ENCODE measurements at regions not wholly inside any gene's neighbourhood (a gene's known extent, or its start where the extent isn't known, plus 50 kb on each side); places are given as distances from the start of the nearest gene placed in this dataset.

GRCh38 chr6:16064671-16065072, 64.2 kb upstream of the MYLIP start:
- H3K9me3 Mint-ChIP-seq = no peaks in the 10 kb centered on the region
- no peak for DNase-seq
- H3K4me1 Mint-ChIP-seq = peaks cover 10 to 11% of the 10 kb centered on the region in 2 donors
- H3K27ac Mint-ChIP-seq = no peak overlapping the region
- no peaks in the 10 kb centered on the region for H3K9me3 ChIP-seq (ENCODE audit: control insufficient read depth, insufficient read depth, low read length)
- no peaks in the 10 kb centered on the region for H3K36me3 ChIP-seq (ENCODE audit: control insufficient read depth, insufficient read depth, low read length)
- no peaks in the 10 kb centered on the region for H3K27me3 ChIP-seq (ENCODE audit: control insufficient read depth, insufficient read depth, low read length)
- H3K4me3 ChIP-seq (ENCODE audit: low read length) = no peak overlapping the region
- no peak for TF ChIP-seq CTCF (IDR thresholded peaks at IDR 0.05)
- peaks cover 6% of the 10 kb centered on the region in 2 donors for H3K27me3 Mint-ChIP-seq (ENCODE audit: low read depth in 2 of 2)
- 48% methylated on average over 7 of the region's 7 CpGs for WGBS (ENCODE audit: insufficient coverage)
- H3K4me3 Mint-ChIP-seq = no peak overlapping the region
- no peak overlapping the region for H3K27ac ChIP-seq (ENCODE audit: low read length)
- ATAC-seq = no peak
- H3K4me1 ChIP-seq (ENCODE audit: control insufficient read depth, insufficient read depth, low read length) = peaks cover 5% of the 10 kb centered on the region
- intact Hi-C loops (cut with micrococcal nuclease) = no loop called here
- H3K36me3 Mint-ChIP-seq = no peaks in the 10 kb centered on the region

GRCh38 chr6:16063580-16063979, 65.3 kb upstream of the MYLIP start:
- peaks cover 6% of the 10 kb centered on the region in 2 donors for H3K27me3 Mint-ChIP-seq (ENCODE audit: low read depth in 2 of 2)
- DNase-seq (no peak), ATAC-seq (no peak)
- no peak overlapping the region for H3K27ac ChIP-seq (ENCODE audit: low read length)
- H3K4me1 Mint-ChIP-seq = peaks cover 10 to 11% of the 10 kb centered on the region in 2 donors
- H3K27me3 ChIP-seq (ENCODE audit: control insufficient read depth, insufficient read depth, low read length) = no peaks in the 10 kb centered on the region
- H3K36me3 ChIP-seq (ENCODE audit: control insufficient read depth, insufficient read depth, low read length) = no peaks in the 10 kb centered on the region
- no peak overlapping the region for H3K4me3 Mint-ChIP-seq
- TF ChIP-seq CTCF (IDR thresholded peaks at IDR 0.05) = no peak
- WGBS (ENCODE audit: insufficient coverage) = no CpG with 5 or more reads among the region's 1 CpG
- no peaks in the 10 kb centered on the region for H3K9me3 ChIP-seq (ENCODE audit: control insufficient read depth, insufficient read depth, low read length)
- no peak overlapping the region for H3K4me3 ChIP-seq (ENCODE audit: low read length)
- H3K9me3 Mint-ChIP-seq = no peaks in the 10 kb centered on the region
- peaks cover 5% of the 10 kb centered on the region for H3K4me1 ChIP-seq (ENCODE audit: control insufficient read depth, insufficient read depth, low read length)
- intact Hi-C loops (cut with micrococcal nuclease) = no loop called here
- H3K27ac Mint-ChIP-seq = no peak overlapping the region
- no peaks in the 10 kb centered on the region for H3K36me3 Mint-ChIP-seq

- no peak overlapping the region for H3K27ac ChIP-seq (ENCODE audit: low read length)
- ATAC-seq (no peak), DNase-seq (no peak)
- Mint-ChIP-seq H3K4me3 (no peak overlapping the region), H3K4me1 (peaks cover 10 to 11% of the 10 kb centered on the region in 2 donors), H3K36me3 (no peaks in the 10 kb centered on the region), H3K9me3 (no peaks in the 10 kb centered on the region), H3K27ac (no peak overlapping the region), H3K27me3 (ENCODE audit: low read depth in 2 of 2) (peaks cover 6% of the 10 kb centered on the region in 2 donors)
- H3K36me3 ChIP-seq (ENCODE audit: control insufficient read depth, insufficient read depth, low read length) = no peaks in the 10 kb centered on the region
- peaks cover 5% of the 10 kb centered on the region for H3K4me1 ChIP-seq (ENCODE audit: control insufficient read depth, insufficient read depth, low read length)
- H3K27me3 ChIP-seq (ENCODE audit: control insufficient read depth, insufficient read depth, low read length) = no peaks in the 10 kb centered on the region
- 84% methylated on average over 1 of the region's 2 CpGs for WGBS (ENCODE audit: insufficient coverage)
- TF ChIP-seq CTCF (IDR thresholded peaks at IDR 0.05) = no peak
- intact Hi-C loops (cut with micrococcal nuclease) = no loop called here
- H3K4me3 ChIP-seq (ENCODE audit: low read length) = no peak overlapping the region
- no peaks in the 10 kb centered on the region for H3K9me3 ChIP-seq (ENCODE audit: control insufficient read depth, insufficient read depth, low read length)
Measured at GRCh38 chr6:16061818-16062217, 67.1 kb upstream of the MYLIP start.

GRCh38 chr6:16060039-16060438, 68.8 kb upstream of the MYLIP start:
- H3K27me3 ChIP-seq (ENCODE audit: control insufficient read depth, insufficient read depth, low read length) = no peaks in the 10 kb centered on the region
- DNase-seq (no peak), ATAC-seq (no peak)
- H3K4me3 ChIP-seq (ENCODE audit: low read length) = no peak overlapping the region
- no peak overlapping the region for H3K27ac ChIP-seq (ENCODE audit: low read length)
- H3K36me3 ChIP-seq (ENCODE audit: control insufficient read depth, insufficient read depth, low read length) = no peaks in the 10 kb centered on the region
- WGBS (ENCODE audit: insufficient coverage) = 32% methylated on average over 3 of the region's 3 CpGs
- no peak overlapping the region for H3K4me3 Mint-ChIP-seq
- peaks cover 0 to 2% of the 10 kb centered on the region in 2 donors for H3K27me3 Mint-ChIP-seq (ENCODE audit: low read depth in 2 of 2)
- no peaks in the 10 kb centered on the region for H3K36me3 Mint-ChIP-seq
- peaks cover 10 to 11% of the 10 kb centered on the region in 2 donors for H3K4me1 Mint-ChIP-seq
- intact Hi-C loops (cut with micrococcal nuclease) = no loop called here
- no peaks in the 10 kb centered on the region for H3K9me3 Mint-ChIP-seq
- no peaks in the 10 kb centered on the region for H3K9me3 ChIP-seq (ENCODE audit: control insufficient read depth, insufficient read depth, low read length)
- TF ChIP-seq CTCF (IDR thresholded peaks at IDR 0.05) = no peak
- H3K27ac Mint-ChIP-seq = no peak overlapping the region
- H3K4me1 ChIP-seq (ENCODE audit: control insufficient read depth, insufficient read depth, low read length) = peaks cover 5% of the 10 kb centered on the region
